Tibial nerve (tissue), 4 donors: ENCODE measurements at regions not wholly inside any gene's neighbourhood (a gene's known extent, or its start where the extent isn't known, plus 50 kb on each side); places are given as distances from the start of the nearest gene placed in this dataset.
"Not testable (repeated sequence)": the region's sequence is repeated elsewhere in the genome, so short reads cannot be mapped to it uniquely, and the experiment has no call there.

Experiments used
- DNase-seq, 2 donors: peaks; one replicate each; pipeline ENCODE4 v3.0.0-alpha.2; 2019; ENCODE audit warnings: low spot score in 2 of 2
- H3K27ac ChIP-seq, 4 donors: fragments of 200-600 bp; sonication (generic) in 3 of 4; one replicate each; pipeline ENCODE4 v1.5.1; 2017 to 2019; ENCODE audit warnings: mild to moderate bottlenecking in 1 of 4
- H3K27me3 ChIP-seq, 2 donors: fragments of 200-600 bp; sonication (generic) in 1 of 2; one replicate each; pipeline versions ENCODE4 v1.5.1 to v1.6.0; 2017 to 2019
- H3K36me3 ChIP-seq, 3 donors: fragments of 200-600 bp; sonication (generic); one replicate each; pipeline ENCODE4 v1.5.1; 2018 to 2019
- H3K4me1 ChIP-seq, 4 donors: fragments of 200-600 bp; sonication (generic) in 3 of 4; one replicate each; pipeline ENCODE4 v1.5.1; 2017 to 2019
- H3K4me3 ChIP-seq, 4 donors: fragments of 200-600 bp; sonication (generic) in 3 of 4; one replicate each; pipeline ENCODE4 v1.5.1; 2017 to 2019; ENCODE audit warnings: mild to moderate bottlenecking in 1 of 4, moderate library complexity in 1 of 4
- H3K9me3 ChIP-seq, 4 donors: fragments of 200-600 bp; sonication (generic) in 3 of 4; one replicate each; pipeline ENCODE4 v1.5.1; 2017 to 2019
- CTCF ChIP-seq, 5 experiments: fragments of 200-600 bp in 3 of 5; fragments of 450-650 bp in 2 of 5; sonication (generic) in 3 of 5; IDR thresholded peaks; one replicate each; pipeline ENCODE4 v1.5.1; 2016 to 2019; ENCODE audit warnings: antibody characterized with exemption in 5 of 5, mild to moderate bottlenecking in 3 of 5, moderate library complexity in 2 of 5
- EP300 ChIP-seq, 2 donors: sonication (generic); formaldehyde crosslinking; IDR thresholded peaks; one replicate each; pipeline ENCODE4 v1.6.1; 2017; ENCODE audit warnings: antibody characterized with exemption in 2 of 2, mild to moderate bottlenecking in 1 of 2
- POLR2A ChIP-seq, 2 donors: fragments of 450-650 bp; IDR thresholded peaks; one replicate each; pipeline ENCODE4 v1.6.1; 2017; ENCODE audit warnings: antibody characterized with exemption in 2 of 2, mild to moderate bottlenecking in 2 of 2, moderate library complexity in 2 of 2
- WGBS, 2 donors: methylation state at CpG; one replicate each; pipeline ENCODE4 v1.1.5; 2018; 5-methylcytosine and 5-hydroxymethylcytosine counted together

DNA sequence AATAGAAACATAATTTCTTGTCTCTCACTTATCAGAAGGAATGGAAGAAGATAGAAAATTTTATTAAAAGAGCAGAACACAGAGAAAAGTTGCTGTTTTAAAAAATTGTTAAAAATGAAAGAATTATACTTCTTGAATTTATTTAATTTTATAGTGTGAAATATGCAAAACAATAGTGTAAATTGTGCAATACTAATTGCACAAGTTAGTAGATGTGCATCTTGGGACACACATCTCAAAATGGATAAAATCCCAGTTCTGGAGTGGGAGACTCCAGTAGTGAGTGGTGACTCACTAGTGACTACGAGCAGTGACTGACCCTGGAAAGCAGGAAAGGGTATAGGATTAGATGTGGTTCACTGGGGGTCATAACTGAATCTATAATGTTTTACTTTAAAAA is 223.2 kb downstream of the MSX2 start:
- Histone ChIP-seq H3K27me3 (no peaks in the 10 kb centered on the region), H3K27ac (no peak overlapping the region), H3K9me3 (no peaks in the 10 kb centered on the region), H3K4me3 (no peak overlapping the region), H3K36me3 (no peaks in the 10 kb centered on the region), H3K4me1 (no peaks in the 10 kb centered on the region)
- TF ChIP-seq EP300 (IDR thresholded peaks at IDR 0.05) (no peak), CTCF (IDR thresholded peaks at IDR 0.05) (no peak), POLR2A (IDR thresholded peaks at IDR 0.05) (no peak)
- DNase-seq = no peak
- 39 to 55% methylated on average over 1 of the region's 1 CpG for WGBS, 2 donors

GRCh38 chr5:174945853-174946252 is 221.5 kb downstream of the MSX2 start:
- no peak overlapping the region for H3K27ac ChIP-seq
- WGBS, 2 donors = 62 to 69% methylated on average over 7 of the region's 7 CpGs

DNA sequence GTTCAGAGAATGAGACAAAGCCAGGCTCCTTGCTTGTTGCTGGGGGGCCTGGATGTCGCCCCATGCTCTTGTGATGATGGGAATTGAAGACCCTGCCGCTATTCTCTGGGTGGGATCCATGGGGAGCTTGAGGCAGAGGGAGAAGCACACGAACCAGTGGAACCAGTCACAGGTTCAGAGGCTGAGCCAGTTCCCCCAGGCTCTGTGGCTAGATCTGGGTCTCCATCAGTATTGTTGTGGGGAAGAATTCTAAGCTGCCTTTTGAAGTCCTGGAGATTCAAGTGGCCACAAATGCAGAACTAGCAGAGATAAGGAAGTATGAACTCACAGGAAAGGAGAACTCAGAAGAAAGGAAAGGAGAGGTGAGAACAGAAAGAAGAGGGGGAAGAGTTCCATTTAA is 219.4 kb downstream of the MSX2 start:
- H3K4me1 ChIP-seq = no peaks in the 10 kb centered on the region
- no peak overlapping the region for H3K27ac ChIP-seq
- no peaks in the 10 kb centered on the region for H3K36me3 ChIP-seq
- DNase-seq = no peak
- H3K9me3 ChIP-seq = no peaks in the 10 kb centered on the region
- H3K4me3 ChIP-seq = no peak overlapping the region
- no peak for TF ChIP-seq CTCF (IDR thresholded peaks at IDR 0.05)
- WGBS, 2 donors = 81 to 89% methylated on average over 3 of the region's 3 CpGs
- peaks cover 0 to 17% of the 10 kb centered on the region in 2 donors for H3K27me3 ChIP-seq

More at GRCh38 chr5:174945853-174946252, 221.5 kb downstream of the MSX2 start:
- Histone ChIP-seq H3K4me1 (no peaks in the 10 kb centered on the region), H3K36me3 (no peaks in the 10 kb centered on the region), H3K4me3 (no peak overlapping the region), H3K27me3 (peaks cover 0 to 4% of the 10 kb centered on the region in 2 donors), H3K9me3 (no peaks in the 10 kb centered on the region)
- TF ChIP-seq EP300 (IDR thresholded peaks at IDR 0.05) (no peak), CTCF (IDR thresholded peaks at IDR 0.05) (no peak)
- no peak for DNase-seq

DNA sequence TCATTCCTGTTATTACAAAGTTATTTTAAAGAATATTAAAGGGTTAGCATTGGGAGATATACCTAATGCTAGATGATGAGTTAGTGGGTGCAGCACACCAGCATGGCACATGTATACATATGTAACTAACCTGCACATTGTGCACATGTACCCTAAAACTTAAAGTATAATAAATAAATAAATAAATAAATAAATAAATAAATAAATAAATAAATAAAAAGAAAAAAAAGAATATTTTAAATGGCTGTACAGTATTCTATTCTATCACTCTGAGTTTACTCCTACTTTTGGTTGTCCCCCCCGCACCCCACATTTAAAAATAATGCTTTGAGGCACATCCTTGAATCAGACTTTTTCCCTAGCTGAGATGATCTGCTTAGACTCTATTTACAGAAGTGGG is 218.6 kb downstream of the MSX2 start:
- H3K4me3 ChIP-seq, H3K36me3 ChIP-seq, H3K9me3 ChIP-seq, H3K4me1 ChIP-seq, DNase-seq, H3K27ac ChIP-seq: not testable (repeated sequence)
- peaks cover 0 to 17% of the 10 kb centered on the region in 2 donors for H3K27me3 ChIP-seq
- 82 to 98% methylated on average over 1 of the region's 1 CpG for WGBS, 2 donors

- 66 to 76% methylated on average over 6 of the region's 6 CpGs for WGBS, 2 donors
- Histone ChIP-seq H3K9me3 (peaks cover 0 to 14% (median 0%) of the 10 kb centered on the region in 4 donors), H3K27me3 (peaks cover 0 to 17% of the 10 kb centered on the region in 2 donors), H3K4me1 (peaks cover 0 to 8% (median 0%) of the 10 kb centered on the region in 4 donors), H3K36me3 (no peaks in the 10 kb centered on the region), H3K4me3 (no peak overlapping the region), H3K27ac (no peak overlapping the region)
- DNase-seq = no peak
- TF ChIP-seq EP300 (IDR thresholded peaks at IDR 0.05) (no peak), CTCF (IDR thresholded peaks at IDR 0.05) (no peak), POLR2A (IDR thresholded peaks at IDR 0.05) (no peak)
These were observed 213.1 kb downstream of the MSX2 start for GRCh38 chr5:174937201-174938123.
